GM12864 (cell line): ENCODE measurements at regions not wholly inside any gene's neighbourhood (a gene's known extent, or its start where the extent isn't known, plus 50 kb on each side); places are given as distances from the start of the nearest gene placed in this dataset.

Experiments used
- DNase-seq: peaks from one replicate; pipeline ENCODE4 v3.0.0-alpha.2; 2011; ENCODE audit warnings: low read depth
- H3K4me3 ChIP-seq: 2 replicates; pipeline ENCODE4 v1.5.1; 2011; ENCODE audit warnings: mild to moderate bottlenecking, low read depth, low read length, control low read depth
- TF ChIP-seq, protein P1 (sequence below): IDR thresholded peaks from 2 replicates; pipeline ENCODE4 v1.5.1; 2011; ENCODE audit warnings: low read depth, mild to moderate bottlenecking, moderate library complexity, low read length, control low read depth, inconsistent platforms; ENCODE audit errors: missing control alignments

DNA sequence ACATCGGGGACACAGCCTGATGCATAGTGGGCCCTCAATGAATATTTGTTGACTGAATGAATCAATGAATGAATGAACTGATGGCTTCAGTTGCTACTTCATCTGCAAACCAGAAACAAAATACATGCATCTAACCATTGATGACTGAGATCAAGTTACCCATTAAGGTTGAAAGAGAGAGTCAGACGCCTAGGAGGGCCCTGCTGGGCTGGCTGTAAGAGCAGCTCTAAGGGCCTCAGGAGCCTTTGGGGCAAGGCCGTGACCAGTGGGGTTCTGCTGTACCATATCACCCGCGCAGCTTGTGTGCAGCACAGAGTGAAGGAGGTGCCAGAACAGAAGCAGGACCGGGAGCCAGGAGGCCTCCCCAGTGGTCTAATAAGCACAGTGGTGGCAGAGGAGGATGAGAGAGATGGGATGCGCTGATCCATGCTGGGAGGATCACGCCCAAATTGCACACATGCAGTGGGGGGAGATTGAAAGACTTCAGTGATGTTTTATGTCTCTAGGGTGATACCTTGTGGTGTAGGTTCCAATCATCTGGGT is 96.1 kb upstream of the KCNG1 start:
- DNase-seq = no peak
- TF ChIP-seq, protein P1, sequence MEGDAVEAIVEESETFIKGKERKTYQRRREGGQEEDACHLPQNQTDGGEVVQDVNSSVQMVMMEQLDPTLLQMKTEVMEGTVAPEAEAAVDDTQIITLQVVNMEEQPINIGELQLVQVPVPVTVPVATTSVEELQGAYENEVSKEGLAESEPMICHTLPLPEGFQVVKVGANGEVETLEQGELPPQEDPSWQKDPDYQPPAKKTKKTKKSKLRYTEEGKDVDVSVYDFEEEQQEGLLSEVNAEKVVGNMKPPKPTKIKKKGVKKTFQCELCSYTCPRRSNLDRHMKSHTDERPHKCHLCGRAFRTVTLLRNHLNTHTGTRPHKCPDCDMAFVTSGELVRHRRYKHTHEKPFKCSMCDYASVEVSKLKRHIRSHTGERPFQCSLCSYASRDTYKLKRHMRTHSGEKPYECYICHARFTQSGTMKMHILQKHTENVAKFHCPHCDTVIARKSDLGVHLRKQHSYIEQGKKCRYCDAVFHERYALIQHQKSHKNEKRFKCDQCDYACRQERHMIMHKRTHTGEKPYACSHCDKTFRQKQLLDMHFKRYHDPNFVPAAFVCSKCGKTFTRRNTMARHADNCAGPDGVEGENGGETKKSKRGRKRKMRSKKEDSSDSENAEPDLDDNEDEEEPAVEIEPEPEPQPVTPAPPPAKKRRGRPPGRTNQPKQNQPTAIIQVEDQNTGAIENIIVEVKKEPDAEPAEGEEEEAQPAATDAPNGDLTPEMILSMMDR = no peak
- H3K4me3 ChIP-seq = no peak overlapping the region

DNA sequence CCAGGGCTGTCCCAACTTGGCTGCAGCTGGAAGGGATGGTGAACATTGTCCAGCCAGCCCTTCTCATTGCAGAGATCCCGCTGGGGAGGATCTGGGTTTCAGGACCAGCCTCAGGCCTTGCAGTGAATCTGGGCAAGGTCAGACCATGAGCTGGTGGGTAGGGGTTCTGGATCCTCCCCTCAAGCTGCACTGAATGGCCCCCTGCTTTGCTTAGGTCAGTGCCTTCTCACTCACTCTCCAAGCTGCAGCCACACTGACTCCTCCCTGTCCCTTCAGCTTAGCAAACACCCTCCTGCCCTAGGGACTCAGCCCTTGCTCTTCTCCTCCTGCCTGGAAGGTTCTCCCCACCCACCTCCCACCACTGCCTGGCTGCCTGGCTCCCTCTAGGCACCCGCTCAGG is 95.3 kb upstream of the KCNG1 start:
- TF ChIP-seq, protein P1 = no peak
- DNase-seq = no peak
- H3K4me3 ChIP-seq = no peak overlapping the region

DNA sequence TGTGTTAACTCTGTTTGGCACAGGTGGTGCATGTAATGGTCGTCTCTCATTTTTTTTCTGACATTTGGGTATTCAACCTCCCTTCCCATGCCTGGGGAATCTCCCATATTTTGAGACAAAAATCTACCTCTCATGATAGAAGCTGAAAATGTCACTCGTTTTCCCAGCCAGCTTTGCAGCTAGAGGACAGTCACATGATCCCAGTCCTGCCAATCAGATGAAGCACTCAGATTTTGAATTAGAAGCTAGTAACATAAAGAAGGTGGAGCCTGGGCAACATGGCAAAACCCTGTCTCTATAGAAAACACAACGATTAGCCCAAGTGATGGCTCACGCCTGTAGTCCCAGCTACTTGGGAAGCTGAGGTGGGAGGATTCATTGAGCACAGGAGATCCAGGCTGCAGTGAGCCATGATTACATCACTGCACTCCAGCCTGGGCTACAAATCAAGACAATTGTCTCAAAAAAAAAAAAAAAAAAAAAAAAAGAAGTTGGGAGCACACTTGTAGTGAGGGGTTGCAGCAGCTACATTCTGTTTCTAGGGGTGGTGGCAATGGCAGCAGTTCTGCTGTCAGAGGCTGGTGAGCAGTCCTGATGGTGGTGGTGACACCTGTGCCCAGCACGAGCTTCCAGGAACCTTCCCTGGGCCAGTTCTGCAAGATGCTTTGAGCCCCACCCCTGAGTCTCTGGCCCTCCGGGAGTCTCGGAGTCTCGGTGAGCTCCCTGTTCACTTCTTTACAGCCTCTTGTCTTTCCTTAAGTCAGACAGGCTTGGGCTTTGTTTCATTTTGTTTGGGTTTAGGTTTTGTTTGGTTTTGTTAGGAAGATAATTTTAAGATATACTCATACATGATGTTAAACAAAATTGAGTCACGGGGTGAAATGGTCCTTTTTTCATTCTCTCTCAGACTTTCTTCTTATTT is 94.1 kb upstream of the KCNG1 start:
- TF ChIP-seq, protein P1 = no peak
- H3K4me3 ChIP-seq = no peak overlapping the region
- DNase-seq = no peak

DNA sequence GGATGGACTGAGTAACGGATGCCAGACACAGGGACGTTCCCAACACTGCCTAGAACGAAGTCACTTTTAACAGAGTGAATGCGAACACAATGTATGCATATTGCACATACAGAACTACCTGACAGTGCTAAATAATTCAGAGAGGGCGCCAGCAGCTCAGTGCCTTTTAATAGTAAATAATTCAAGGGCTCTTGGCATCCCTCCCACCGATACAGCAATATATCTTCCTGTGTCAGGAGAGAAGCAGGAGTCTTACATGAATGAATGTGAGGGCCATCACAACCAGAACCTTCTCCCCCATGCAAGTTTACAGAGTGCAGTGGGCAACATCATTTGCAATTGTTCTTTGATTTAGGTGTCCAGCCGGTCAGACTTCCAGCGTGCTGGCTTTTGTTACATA is 88.4 kb upstream of the KCNG1 start:
- DNase-seq = no peak
- TF ChIP-seq, protein P1 = no peak
- no peak overlapping the region for H3K4me3 ChIP-seq

DNA sequence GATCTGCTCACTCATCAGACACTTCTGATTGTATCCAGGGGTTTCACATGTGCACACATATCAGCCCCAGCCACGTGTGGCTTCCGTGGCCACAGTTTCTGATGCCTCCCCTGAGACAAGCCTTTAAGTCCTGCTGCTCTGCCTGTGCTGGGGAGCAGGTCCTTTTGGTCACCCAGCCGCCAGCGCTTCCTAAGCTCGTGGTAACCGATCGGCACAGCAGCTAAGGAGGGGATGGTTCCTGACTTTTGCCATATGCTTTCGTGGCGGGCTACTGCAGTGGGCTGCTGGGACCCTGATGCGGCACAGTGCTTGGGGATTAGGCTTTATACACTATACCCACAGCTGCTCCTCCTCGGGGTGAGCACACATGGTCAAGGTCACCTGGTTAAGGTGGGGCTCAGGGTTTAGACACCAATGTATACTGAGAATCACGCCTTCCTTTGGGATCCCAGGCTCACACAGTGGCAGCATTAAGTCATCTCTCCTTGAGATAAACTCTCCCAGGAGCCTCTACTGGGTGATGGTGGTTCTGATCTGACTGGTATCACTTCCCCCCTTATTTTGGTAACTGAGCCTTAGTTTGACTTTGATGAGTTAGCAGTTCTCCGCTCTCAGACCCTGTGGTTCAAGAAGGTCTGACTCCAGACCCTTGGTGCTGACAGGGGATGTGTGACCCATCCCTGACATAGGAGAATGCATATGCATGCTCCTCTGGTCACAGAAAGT is 85.9 kb upstream of the KCNG1 start:
- no peak overlapping the region for H3K4me3 ChIP-seq
- no peak for DNase-seq
- TF ChIP-seq, protein P1 = no peak

DNA sequence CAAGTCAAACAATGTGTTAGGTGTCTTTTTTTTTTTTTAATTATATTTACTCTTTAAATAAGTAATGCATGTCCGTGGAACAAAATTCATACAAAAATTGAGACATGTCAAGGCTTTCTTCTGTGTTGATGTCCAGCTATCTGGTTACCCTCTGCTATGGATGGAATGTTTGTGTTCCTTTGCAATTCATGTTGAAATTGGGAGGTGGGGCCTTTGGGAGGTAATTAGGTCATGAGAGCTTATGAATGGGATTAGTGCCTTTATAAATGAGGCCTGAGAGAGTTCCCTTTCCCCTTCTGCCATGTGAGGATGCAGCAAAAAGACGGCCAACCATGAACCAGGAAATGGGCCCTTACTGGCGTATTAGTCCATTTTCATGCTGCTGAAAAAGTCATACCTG is 83.1 kb upstream of the KCNG1 start:
- H3K4me3 ChIP-seq = no peak overlapping the region
- DNase-seq = no peak
- TF ChIP-seq, protein P1 = no peak
